Kidney epithelial cell (primary cell): ENCODE measurements at regions not wholly inside any gene's neighbourhood (a gene's known extent, or its start where the extent isn't known, plus 50 kb on each side); places are given as distances from the start of the nearest gene placed in this dataset.

Source experiments
- DNase-seq: peaks from one replicate; pipeline ENCODE4 v3.0.0-alpha.2; 2010; ENCODE audit warnings: low read depth
- H3K27me3 ChIP-seq: 2 replicates; pipeline ENCODE4 v1.6.0; 2011; ENCODE audit warnings: low read length; ENCODE audit not compliant: control insufficient read depth, insufficient read depth
- H3K36me3 ChIP-seq: 2 replicates; pipeline ENCODE4 v1.5.1; 2011; ENCODE audit warnings: low read length; ENCODE audit not compliant: control insufficient read depth, insufficient read depth
- H3K4me3 ChIP-seq: 2 replicates; pipeline ENCODE4 v1.5.1; 2011; ENCODE audit warnings: low read depth, mild to moderate bottlenecking, control low read depth, low read length
- TF ChIP-seq, protein P1 (sequence below): IDR thresholded peaks from 2 replicates; pipeline ENCODE4 v1.5.1; 2011; ENCODE audit warnings: mild to moderate bottlenecking, moderate library complexity, low read length, control low read depth, inconsistent platforms; ENCODE audit not compliant: insufficient read depth, poor library complexity, severe bottlenecking

GRCh38 chr1:82491301-82492048, 690.7 kb downstream of the ADGRL2 start:
- Histone ChIP-seq H3K36me3 (no peaks in the 10 kb centered on the region), H3K4me3 (no peak overlapping the region)
- DNase-seq: no peak

GRCh38 chr1:82487778-82488177, 687.0 kb downstream of the ADGRL2 start:
- no peaks in the 10 kb centered on the region for H3K27me3 ChIP-seq
- H3K36me3 ChIP-seq: no peaks in the 10 kb centered on the region
- TF ChIP-seq, protein P1, sequence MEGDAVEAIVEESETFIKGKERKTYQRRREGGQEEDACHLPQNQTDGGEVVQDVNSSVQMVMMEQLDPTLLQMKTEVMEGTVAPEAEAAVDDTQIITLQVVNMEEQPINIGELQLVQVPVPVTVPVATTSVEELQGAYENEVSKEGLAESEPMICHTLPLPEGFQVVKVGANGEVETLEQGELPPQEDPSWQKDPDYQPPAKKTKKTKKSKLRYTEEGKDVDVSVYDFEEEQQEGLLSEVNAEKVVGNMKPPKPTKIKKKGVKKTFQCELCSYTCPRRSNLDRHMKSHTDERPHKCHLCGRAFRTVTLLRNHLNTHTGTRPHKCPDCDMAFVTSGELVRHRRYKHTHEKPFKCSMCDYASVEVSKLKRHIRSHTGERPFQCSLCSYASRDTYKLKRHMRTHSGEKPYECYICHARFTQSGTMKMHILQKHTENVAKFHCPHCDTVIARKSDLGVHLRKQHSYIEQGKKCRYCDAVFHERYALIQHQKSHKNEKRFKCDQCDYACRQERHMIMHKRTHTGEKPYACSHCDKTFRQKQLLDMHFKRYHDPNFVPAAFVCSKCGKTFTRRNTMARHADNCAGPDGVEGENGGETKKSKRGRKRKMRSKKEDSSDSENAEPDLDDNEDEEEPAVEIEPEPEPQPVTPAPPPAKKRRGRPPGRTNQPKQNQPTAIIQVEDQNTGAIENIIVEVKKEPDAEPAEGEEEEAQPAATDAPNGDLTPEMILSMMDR: no peak
- no peak overlapping the region for H3K4me3 ChIP-seq
- DNase-seq: no peak

More at GRCh38 chr1:82491301-82492048, 690.7 kb downstream of the ADGRL2 start:
- TF ChIP-seq, protein P1: no peak
- H3K27me3 ChIP-seq: no peaks in the 10 kb centered on the region

- TF ChIP-seq, protein P1: no peak
- DNase-seq: no peak
- H3K27me3 ChIP-seq: no peaks in the 10 kb centered on the region
- no peak overlapping the region for H3K4me3 ChIP-seq
- no peaks in the 10 kb centered on the region for H3K36me3 ChIP-seq
Observed at GRCh38 chr1:82486969-82487368, 686.2 kb downstream of the ADGRL2 start.

GRCh38 chr1:82486468-82486867, 685.7 kb downstream of the ADGRL2 start:
- no peak overlapping the region for H3K4me3 ChIP-seq
- no peaks in the 10 kb centered on the region for H3K36me3 ChIP-seq
- H3K27me3 ChIP-seq: no peaks in the 10 kb centered on the region
- DNase-seq: no peak
- TF ChIP-seq, protein P1: no peak

GRCh38 chr1:82485591-82486369, 685.0 kb downstream of the ADGRL2 start:
- DNase-seq: no peak
- no peaks in the 10 kb centered on the region for H3K36me3 ChIP-seq
- TF ChIP-seq, protein P1: no peak
- no peaks in the 10 kb centered on the region for H3K27me3 ChIP-seq
- no peak overlapping the region for H3K4me3 ChIP-seq

GRCh38 chr1:82483146-82483545, 682.4 kb downstream of the ADGRL2 start:
- Histone ChIP-seq H3K27me3 (no peaks in the 10 kb centered on the region), H3K4me3 (no peak overlapping the region), H3K36me3 (no peaks in the 10 kb centered on the region)
- TF ChIP-seq, protein P1: no peak
- no peak for DNase-seq
